AG09319 (cell line): ENCODE measurements at regions not wholly inside any gene's neighbourhood (a gene's known extent, or its start where the extent isn't known, plus 50 kb on each side); places are given as distances from the start of the nearest gene placed in this dataset.

ENCODE experiments used
- DNase-seq: peaks from one replicate; pipeline ENCODE4 v3.0.0-alpha.2; 2010; ENCODE audit warnings: low read depth; ENCODE audit errors: extremely low read depth
- CTCF ChIP-seq: IDR thresholded peaks from 2 replicates; pipeline ENCODE4 v1.5.1; 2011; ENCODE audit warnings: low read depth, mild to moderate bottlenecking, inconsistent platforms, low read length, moderate library complexity

GRCh38 chr5:42879291-42879690 is 67.6 kb upstream of the SELENOP start:
- no peak for TF ChIP-seq CTCF
- DNase-seq: no peak

GRCh38 chr5:42878550-42878949 is 66.9 kb upstream of the SELENOP start:
- no peak for DNase-seq
- TF ChIP-seq CTCF: no peak

GRCh38 chr5:42878041-42878440 is 66.3 kb upstream of the SELENOP start:
- no peak for TF ChIP-seq CTCF
- no peak for DNase-seq

- DNase-seq: no peak
- TF ChIP-seq CTCF: no peak
Observed at GRCh38 chr5:42877431-42877830, 65.7 kb upstream of the SELENOP start.

GRCh38 chr5:42876375-42876844 is 64.7 kb upstream of the SELENOP start:
- no peak for TF ChIP-seq CTCF
- DNase-seq: no peak

GRCh38 chr5:42875785-42876374 is 64.2 kb upstream of the SELENOP start:
- DNase-seq: no peak
- no peak for TF ChIP-seq CTCF

- TF ChIP-seq CTCF: no peak
- DNase-seq: no peak
Observed at GRCh38 chr5:42875211-42875610, 63.5 kb upstream of the SELENOP start.
